Psoas muscle (tissue), 7 donors: ENCODE measurements at regions not wholly inside any gene's neighbourhood (a gene's known extent, or its start where the extent isn't known, plus 50 kb on each side); places are given as distances from the start of the nearest gene placed in this dataset.

Experiments used
- ATAC-seq, 4 donors: fragments of 200-7000 bp; cut with Tn5 transposase; one replicate each; pipeline ENCODE4 v1.9.1; 2020; ENCODE audit warnings: moderate library complexity in 3 of 4, mild to moderate bottlenecking in 2 of 4
- DNase-seq, 2 donors: peaks; one replicate each; pipeline ENCODE4 v3.0.0-alpha.2; 2020
- H3K27ac ChIP-seq: fragments of 200-600 bp; one replicate; pipeline ENCODE4 v1.8.0; 2022
- H3K27me3 ChIP-seq, 3 donors: fragments of 200-600 bp in 1 of 3; one replicate each; pipeline versions ENCODE4 v1.6.1 to v1.8.0; 2013 to 2022; ENCODE audit warnings: low read length in 2 of 3, mild to moderate bottlenecking in 2 of 3, moderate library complexity in 1 of 3; ENCODE audit not compliant: insufficient read depth in 3 of 3
- H3K36me3 ChIP-seq, 2 donors: fragments of 200-600 bp in 1 of 2; one replicate each; pipeline versions ENCODE4 v1.6.1 to v1.8.0; 2013 to 2022; ENCODE audit warnings: low read depth in 1 of 2, mild to moderate bottlenecking in 1 of 2, moderate library complexity in 1 of 2; ENCODE audit not compliant: insufficient read depth in 1 of 2
- H3K4me1 ChIP-seq: fragments of 200-600 bp; one replicate; pipeline ENCODE4 v1.8.0; 2022
- H3K4me3 ChIP-seq: fragments of 200-600 bp; one replicate; pipeline ENCODE4 v1.8.0; 2022; ENCODE audit warnings: mild to moderate bottlenecking
- H3K9me3 ChIP-seq: fragments of 200-600 bp; one replicate; pipeline ENCODE4 v1.8.0; 2022
- WGBS, 3 donors: extraction: QIAGEN DNeasy Blood & Tissue Kit; methylation state at CpG; one replicate each; pipeline versions ENCODE4 v1.1.6 to v1.1.7; 2013; 5-methylcytosine and 5-hydroxymethylcytosine counted together
- intact Hi-C, 2 donors: fragments of 100-400 bp; cut with DNase I; formaldehyde crosslinking; loops; one replicate each; pipeline versions ENCODE4 v1.11.0 to v1.14.2; 2022
- TF ChIP-seq, protein P1 (sequence below): fragments of 200-600 bp; IDR thresholded peaks from one replicate; pipeline ENCODE4 v1.8.0; 2022; ENCODE audit warnings: antibody characterized with exemption
- donor health status: healthy with polysubstance abuse.
- donor health status: DM: no; HTN: no; CAD: no; lungs with moderate emphysema.
- donor health status: Bipolar disorder and iron deficiency.
- donor health status: healthy.
- donor health status: DM: yes; HTN: yes; CAD: no.
- donor health status: DM: no; HTN: no; CAD: no.
- donor health status: DM: yes; HTN: yes; CAD: no.

DNA sequence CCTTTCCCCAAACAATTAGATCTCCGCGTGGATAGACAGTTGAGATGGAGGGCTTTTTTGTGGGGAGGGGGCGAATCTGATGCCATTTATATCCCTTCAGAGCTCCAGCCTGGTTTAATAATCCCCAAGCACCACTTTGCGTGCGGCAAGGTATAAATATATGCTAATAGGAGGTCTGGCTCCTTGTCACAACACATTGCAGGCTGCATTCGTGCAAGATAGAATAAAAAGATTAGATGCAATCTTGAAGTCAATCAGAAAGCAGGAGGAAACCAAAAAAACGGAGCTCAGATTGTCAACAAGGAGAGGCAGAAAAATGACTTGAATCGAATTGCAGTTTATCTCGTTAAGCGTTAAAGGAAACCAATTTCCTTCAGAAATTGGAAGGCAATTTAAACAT is 248.7 kb downstream of the SPTSSA start:
- Histone ChIP-seq H3K36me3 (no peaks in the 10 kb centered on the region), H3K27me3 (no peaks in the 10 kb centered on the region), H3K4me3 (no peak overlapping the region), H3K27ac (no peak overlapping the region), H3K4me1 (no peaks in the 10 kb centered on the region), H3K9me3 (no peaks in the 10 kb centered on the region)
- DNase-seq (no peak), ATAC-seq (no peak)
- 84 to 86% (median 86%) methylated on average over 10 of the region's 10 CpGs for WGBS, 3 donors
- intact Hi-C loops, result no loop called here
- TF ChIP-seq, protein P1, sequence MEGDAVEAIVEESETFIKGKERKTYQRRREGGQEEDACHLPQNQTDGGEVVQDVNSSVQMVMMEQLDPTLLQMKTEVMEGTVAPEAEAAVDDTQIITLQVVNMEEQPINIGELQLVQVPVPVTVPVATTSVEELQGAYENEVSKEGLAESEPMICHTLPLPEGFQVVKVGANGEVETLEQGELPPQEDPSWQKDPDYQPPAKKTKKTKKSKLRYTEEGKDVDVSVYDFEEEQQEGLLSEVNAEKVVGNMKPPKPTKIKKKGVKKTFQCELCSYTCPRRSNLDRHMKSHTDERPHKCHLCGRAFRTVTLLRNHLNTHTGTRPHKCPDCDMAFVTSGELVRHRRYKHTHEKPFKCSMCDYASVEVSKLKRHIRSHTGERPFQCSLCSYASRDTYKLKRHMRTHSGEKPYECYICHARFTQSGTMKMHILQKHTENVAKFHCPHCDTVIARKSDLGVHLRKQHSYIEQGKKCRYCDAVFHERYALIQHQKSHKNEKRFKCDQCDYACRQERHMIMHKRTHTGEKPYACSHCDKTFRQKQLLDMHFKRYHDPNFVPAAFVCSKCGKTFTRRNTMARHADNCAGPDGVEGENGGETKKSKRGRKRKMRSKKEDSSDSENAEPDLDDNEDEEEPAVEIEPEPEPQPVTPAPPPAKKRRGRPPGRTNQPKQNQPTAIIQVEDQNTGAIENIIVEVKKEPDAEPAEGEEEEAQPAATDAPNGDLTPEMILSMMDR, result no peak

DNA sequence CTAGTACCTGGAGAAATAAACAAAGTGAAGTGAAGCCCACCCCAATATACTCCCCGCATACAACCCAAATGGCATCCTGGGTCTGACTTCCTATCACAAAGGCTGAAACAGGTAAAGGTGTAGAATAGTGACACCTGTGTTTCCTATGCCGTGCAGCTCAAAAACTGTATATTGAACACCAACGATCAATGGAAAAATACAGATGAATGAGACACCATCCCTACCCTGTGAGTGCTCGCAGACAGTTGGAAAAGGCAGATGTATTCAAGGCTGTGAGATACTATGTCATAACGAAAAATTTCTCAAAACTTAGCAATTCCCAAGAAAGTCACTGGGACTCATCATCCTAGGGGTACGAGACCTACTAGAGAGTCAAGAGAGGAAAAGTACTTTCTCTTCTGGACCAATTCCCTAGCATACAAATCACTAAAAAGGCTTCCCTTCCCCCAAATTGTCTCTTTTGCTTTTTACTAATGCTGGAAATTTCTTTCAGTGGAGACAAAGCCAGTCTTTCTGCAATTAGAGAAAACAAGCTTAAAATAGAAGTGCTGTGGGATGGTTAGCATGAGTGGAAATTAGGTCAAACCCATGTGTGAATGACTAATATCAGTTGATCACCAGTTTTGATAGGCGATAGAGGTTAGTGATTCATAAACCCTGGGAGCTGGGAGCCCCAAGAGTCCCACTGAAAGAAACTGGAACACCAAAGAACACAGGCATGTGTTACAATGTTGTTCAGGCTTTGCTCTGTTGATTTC is 249.7 kb downstream of the SPTSSA start:
- Histone ChIP-seq H3K27ac (no peak overlapping the region), H3K4me3 (no peak overlapping the region), H3K4me1 (no peaks in the 10 kb centered on the region), H3K27me3 (no peaks in the 10 kb centered on the region), H3K36me3 (no peaks in the 10 kb centered on the region), H3K9me3 (no peaks in the 10 kb centered on the region)
- WGBS, 3 donors, result 87 to 91% (median 91%) methylated on average over 7 of the region's 7 CpGs
- ATAC-seq (no peak), DNase-seq (no peak)
- intact Hi-C loops, result no loop called here
- TF ChIP-seq, protein P1, result no peak

DNA sequence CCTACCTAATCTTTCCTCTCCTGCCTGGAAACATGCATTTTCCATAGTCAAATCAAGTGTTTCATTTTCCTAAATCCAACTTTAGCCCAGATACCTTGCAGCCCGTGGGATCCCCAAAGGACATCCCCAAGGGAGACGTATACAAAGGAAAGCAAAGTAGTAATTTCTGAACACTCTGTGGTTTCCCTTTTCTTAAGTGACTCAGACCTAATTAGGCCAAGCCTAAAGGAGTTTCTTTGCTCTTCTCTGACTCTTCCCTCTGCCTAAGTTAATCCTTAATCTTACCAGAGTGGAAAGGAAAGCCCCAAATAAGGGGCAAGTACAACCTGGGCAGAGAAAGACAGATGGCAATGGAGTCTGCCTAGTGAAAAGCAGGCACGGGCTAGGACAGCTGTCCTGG is 250.3 kb downstream of the SPTSSA start:
- Histone ChIP-seq H3K36me3 (no peaks in the 10 kb centered on the region), H3K9me3 (no peaks in the 10 kb centered on the region), H3K27me3 (no peaks in the 10 kb centered on the region), H3K27ac (no peak overlapping the region), H3K4me1 (no peaks in the 10 kb centered on the region), H3K4me3 (no peak overlapping the region)
- intact Hi-C loops, result no loop called here
- DNase-seq (no peak), ATAC-seq (no peak)
- 66 to 83% (median 67%) methylated on average over 3 of the region's 3 CpGs for WGBS, 3 donors
- TF ChIP-seq, protein P1, result no peak

DNA sequence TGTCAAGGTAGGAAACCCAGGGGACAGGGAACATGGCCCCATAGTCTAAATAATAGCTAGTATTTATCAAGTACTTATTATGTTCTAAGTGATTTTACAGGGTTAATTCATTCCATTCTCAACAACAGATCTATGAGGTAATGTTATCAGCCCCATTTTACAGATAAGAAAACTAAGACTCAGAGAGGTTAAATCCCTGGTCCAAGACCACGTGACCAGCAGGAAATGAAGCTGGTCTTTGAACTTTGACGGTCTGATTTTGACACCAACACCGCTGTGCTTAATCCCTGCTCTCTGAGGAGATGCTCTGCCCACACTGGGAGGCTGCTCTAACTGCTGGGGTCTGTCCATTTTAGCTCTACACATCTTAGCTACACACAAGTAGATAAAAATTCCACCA is 253.5 kb downstream of the SPTSSA start:
- H3K9me3 ChIP-seq, result no peaks in the 10 kb centered on the region
- H3K27me3 ChIP-seq, result no peaks in the 10 kb centered on the region
- TF ChIP-seq, protein P1, result no peak
- intact Hi-C loops, result no loop called here
- no peaks in the 10 kb centered on the region for H3K36me3 ChIP-seq
- H3K4me3 ChIP-seq, result no peak overlapping the region
- no peaks in the 10 kb centered on the region for H3K4me1 ChIP-seq
- no peak overlapping the region for H3K27ac ChIP-seq
- WGBS, 3 donors, result 54 to 62% (median 55%) methylated on average over 3 of the region's 3 CpGs
- no peak for DNase-seq
- no peak for ATAC-seq

DNA sequence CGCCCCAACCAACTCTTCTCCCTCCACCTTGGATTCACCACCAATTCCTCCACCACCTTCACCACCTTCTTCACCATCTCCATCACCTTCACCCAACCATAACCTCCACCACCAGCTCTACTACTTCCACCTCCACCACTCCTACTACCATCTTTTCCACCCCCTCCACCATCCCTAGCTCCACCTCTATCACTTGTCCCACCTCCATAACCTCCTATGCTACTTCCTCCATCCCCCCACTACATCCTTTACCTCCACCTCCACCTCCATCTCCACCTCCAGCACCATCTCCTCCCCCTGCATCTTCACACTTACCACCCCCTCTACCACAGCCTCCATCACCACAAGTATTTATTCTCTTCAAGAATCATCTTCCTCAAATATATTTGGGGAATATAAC is 254.9 kb upstream of the EGLN3 start:
- DNase-seq (no peak), ATAC-seq (no peak)
- Histone ChIP-seq H3K4me1 (no peaks in the 10 kb centered on the region), H3K9me3 (no peaks in the 10 kb centered on the region), H3K36me3 (no peaks in the 10 kb centered on the region), H3K27ac (no peak overlapping the region), H3K4me3 (no peak overlapping the region), H3K27me3 (no peaks in the 10 kb centered on the region)
- intact Hi-C loops, result no loop called here
- TF ChIP-seq, protein P1, result no peak
- 97 to 100% (median 100%) methylated on average over 1 of the region's 1 CpG for WGBS, 3 donors
